ENCODE measurements at regions not wholly inside any gene's neighbourhood (a gene's known extent, or its start where the extent isn't known, plus 50 kb on each side); places are given as distances from the start of the nearest gene placed in this dataset.
A peak's percentile ranks its signal among the peaks of the same experiment; 100 is the strongest.
"Not testable (repeated sequence)": the region's sequence is repeated elsewhere in the genome, so short reads cannot be mapped to it uniquely, and the experiment has no call there.

DNA sequence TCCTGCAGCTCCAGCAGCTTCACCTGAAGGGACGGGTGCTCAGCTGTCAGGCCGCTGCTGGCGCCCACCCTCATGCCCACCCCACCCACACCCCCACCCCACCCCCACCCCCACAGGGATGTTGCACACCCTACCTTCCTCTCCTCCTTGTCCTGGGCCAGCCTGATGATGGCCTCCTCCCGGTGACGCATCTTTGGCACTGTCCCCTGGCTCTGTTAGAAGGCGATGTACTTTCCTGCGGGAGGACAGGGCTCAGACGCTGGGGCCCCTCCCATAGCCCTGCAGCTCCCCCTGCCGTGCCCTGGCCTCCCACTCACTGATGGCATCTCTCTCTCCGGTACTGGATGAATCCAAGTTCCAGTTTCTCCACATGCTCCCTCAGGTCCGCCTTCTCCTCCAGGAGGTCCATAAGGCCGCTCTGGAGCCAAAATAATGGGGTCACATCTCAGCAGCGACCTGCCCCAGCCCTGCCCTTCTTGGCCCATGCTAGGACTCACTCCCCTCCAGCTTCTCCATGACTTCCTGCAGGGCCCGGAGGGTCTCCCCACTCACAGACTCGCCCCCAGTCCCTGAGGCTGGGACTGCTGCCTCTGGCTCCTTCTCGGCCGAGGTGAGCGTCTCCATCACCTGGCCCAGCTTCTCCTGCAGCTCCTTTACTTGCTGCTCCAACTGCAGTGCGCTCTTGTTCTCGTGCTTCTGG, 55.2 kb downstream of the GOLGA8B start:
- H3K9me3 Mint-ChIP-seq; DNase-seq; POLR2A ChIA-PET; H3K4me3 Mint-ChIP-seq; H3K4me1 Mint-ChIP-seq; H3K27me3 Mint-ChIP-seq; H3K36me3 Mint-ChIP-seq (ENCODE audit: low read depth); CTCF ChIA-PET; H3K27ac Mint-ChIP-seq: not testable (repeated sequence)

DNA sequence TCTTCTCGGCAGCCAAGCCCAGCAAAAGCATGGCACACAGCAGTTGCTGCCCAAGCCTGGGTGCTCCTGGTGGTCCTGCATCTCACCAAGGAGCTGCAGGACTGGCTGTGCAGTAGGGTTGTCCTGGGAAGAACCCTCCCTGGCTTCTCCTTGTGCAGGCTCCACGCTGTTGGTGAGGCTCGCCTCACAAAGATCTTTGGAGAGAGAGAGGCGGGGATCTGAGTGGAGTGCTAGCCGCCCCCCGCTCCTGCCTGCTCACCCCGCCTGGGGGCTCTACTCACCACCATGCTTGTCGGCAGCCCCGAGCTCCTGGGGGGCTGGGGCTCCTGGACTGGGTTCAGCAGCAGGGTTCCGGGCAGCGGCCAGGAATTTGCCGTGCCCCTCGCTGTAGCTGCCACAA, 55.8 kb downstream of the GOLGA8B start:
- H3K4me1 Mint-ChIP-seq; DNase-seq; H3K27ac Mint-ChIP-seq; H3K4me3 Mint-ChIP-seq; POLR2A ChIA-PET; H3K36me3 Mint-ChIP-seq (ENCODE audit: low read depth); H3K27me3 Mint-ChIP-seq; H3K9me3 Mint-ChIP-seq; CTCF ChIA-PET: not testable (repeated sequence)

DNA sequence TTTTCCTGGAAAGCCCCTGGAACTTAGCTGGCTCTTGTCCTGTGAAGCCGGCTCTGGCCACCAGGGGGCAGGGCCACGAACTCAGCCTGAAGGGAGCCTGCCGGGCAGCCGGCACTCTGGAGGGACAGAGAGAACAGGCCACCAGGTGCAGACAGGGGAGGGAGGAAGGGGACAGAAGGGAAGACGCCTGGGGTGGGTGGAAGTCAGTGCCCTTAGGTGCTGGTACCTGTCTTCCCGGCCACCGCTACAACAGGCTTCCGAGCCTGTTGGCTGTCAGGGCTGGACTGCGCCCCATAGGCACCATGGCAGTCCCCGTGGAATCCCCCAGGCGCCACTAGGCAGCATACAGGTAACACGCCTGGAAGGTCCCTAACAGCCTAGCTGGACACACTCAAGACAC, 59.6 kb downstream of the GOLGA8B start:
- H3K9me3 Mint-ChIP-seq; CTCF ChIA-PET; H3K27ac Mint-ChIP-seq; H3K4me1 Mint-ChIP-seq; POLR2A ChIA-PET; H3K4me3 Mint-ChIP-seq; DNase-seq; H3K36me3 Mint-ChIP-seq (ENCODE audit: low read depth); H3K27me3 Mint-ChIP-seq: not testable (repeated sequence)

- POLR2A ChIA-PET, H3K27ac Mint-ChIP-seq: not testable (repeated sequence)
Observed at GRCh38 chr15:34522601-34523000, 60.9 kb downstream of the GOLGA8B start.

GRCh38 chr15:34521802-34522485, 61.5 kb downstream of the GOLGA8B start:
- H3K4me1 Mint-ChIP-seq; CTCF ChIA-PET; DNase-seq; POLR2A ChIA-PET; H3K27ac Mint-ChIP-seq; H3K27me3 Mint-ChIP-seq; H3K9me3 Mint-ChIP-seq; H3K4me3 Mint-ChIP-seq; H3K36me3 Mint-ChIP-seq (ENCODE audit: low read depth): not testable (repeated sequence)

More at GRCh38 chr15:34522601-34523000, 60.9 kb downstream of the GOLGA8B start:
- DNase-seq; H3K36me3 Mint-ChIP-seq (ENCODE audit: low read depth); CTCF ChIA-PET; H3K4me1 Mint-ChIP-seq; H3K9me3 Mint-ChIP-seq; H3K4me3 Mint-ChIP-seq; H3K27me3 Mint-ChIP-seq: not testable (repeated sequence)

GRCh38 chr15:34520566-34520965, 62.9 kb downstream of the GOLGA8B start:
- Mint-ChIP-seq H3K27me3 (peaks cover 21% of the 10 kb centered on the region), H3K9me3 (no peaks in the 10 kb centered on the region), H3K27ac (no peak overlapping the region), H3K36me3 (ENCODE audit: low read depth) (no peaks in the 10 kb centered on the region), H3K4me1 (no peaks in the 10 kb centered on the region), H3K4me3 (no peak overlapping the region)
- POLR2A ChIA-PET: no interaction called here
- no peak for DNase-seq
- CTCF ChIA-PET: no interaction called here

GRCh38 chr15:34520010-34520409, 63.4 kb downstream of the GOLGA8B start:
- H3K9me3 Mint-ChIP-seq; H3K4me1 Mint-ChIP-seq; DNase-seq; POLR2A ChIA-PET; H3K27ac Mint-ChIP-seq; H3K4me3 Mint-ChIP-seq; CTCF ChIA-PET; H3K36me3 Mint-ChIP-seq (ENCODE audit: low read depth): not testable (repeated sequence)
- H3K27me3 Mint-ChIP-seq: peaks cover 26% of the 10 kb centered on the region

- DNase-seq: no peak
- Mint-ChIP-seq H3K9me3 (no peaks in the 10 kb centered on the region), H3K27me3 (peaks cover 69% of the 10 kb centered on the region), H3K4me1 (peaks cover 23% of the 10 kb centered on the region), H3K4me3 (peak overlapping the region; percentile 63), H3K27ac (no peak overlapping the region), H3K36me3 (ENCODE audit: low read depth) (no peaks in the 10 kb centered on the region)
- CTCF ChIA-PET: no interaction called here
- POLR2A ChIA-PET: no interaction called here
Observed at GRCh38 chr15:34514251-34514670, 69.2 kb downstream of the GOLGA8B start.

DNA sequence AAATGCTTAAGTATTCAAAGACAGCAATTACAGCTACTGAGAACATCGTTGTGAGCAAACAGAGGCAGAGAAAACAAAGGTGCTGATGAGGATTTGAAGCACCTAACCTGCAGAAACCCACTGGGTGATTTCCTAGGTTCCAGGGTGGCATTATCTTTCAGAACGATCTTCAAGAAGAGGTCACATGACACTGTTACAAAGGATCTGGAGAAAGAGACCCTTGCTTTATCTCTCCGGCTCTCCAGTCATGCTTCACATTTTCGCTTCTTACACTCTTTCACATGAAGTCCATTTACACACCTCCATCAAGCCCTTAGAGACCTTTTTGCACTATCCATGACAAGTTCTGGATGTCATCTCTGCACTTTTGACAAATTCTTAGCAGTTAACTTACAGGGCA, 70.8 kb downstream of the GOLGA8B start:
- no peak overlapping the region for H3K27ac Mint-ChIP-seq
- peaks cover 23% of the 10 kb centered on the region for H3K4me1 Mint-ChIP-seq
- DNase-seq: no peak
- CTCF ChIA-PET: no interaction called here
- H3K27me3 Mint-ChIP-seq: peaks cover 78% of the 10 kb centered on the region
- H3K4me3 Mint-ChIP-seq: no peak overlapping the region
- H3K9me3 Mint-ChIP-seq: no peaks in the 10 kb centered on the region
- H3K36me3 Mint-ChIP-seq (ENCODE audit: low read depth): no peaks in the 10 kb centered on the region
- POLR2A ChIA-PET: interaction anchor here (0.6 kb wide), 1 partner anchor 429 kb away, joined by 3 read pairs; no protein-coding TSS in a partner anchor

DNA sequence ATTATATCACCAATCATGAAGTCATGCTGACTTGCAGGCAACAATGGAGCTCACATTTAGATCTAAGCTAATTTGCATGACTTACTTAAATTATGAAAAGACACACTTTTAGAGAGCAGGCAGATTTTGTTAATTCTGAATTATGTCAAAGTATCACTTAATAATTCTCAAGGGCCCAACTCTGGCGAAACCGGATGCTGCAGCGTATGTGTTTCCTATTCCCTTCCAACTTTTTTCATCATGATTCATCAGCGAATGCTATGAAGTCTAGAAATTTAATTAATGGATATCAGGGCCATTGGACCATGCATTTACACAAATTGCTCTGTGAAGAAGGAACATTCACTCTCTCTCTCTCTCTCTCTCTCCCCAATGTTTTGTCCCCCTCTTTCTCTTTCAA, 63.5 kb upstream of the GOLGA8A start:
- no peak for DNase-seq
- Mint-ChIP-seq H3K27ac (no peak overlapping the region), H3K4me1 (peaks cover 2% of the 10 kb centered on the region), H3K9me3 (no peaks in the 10 kb centered on the region), H3K4me3 (no peak overlapping the region), H3K27me3 (peaks cover 66% of the 10 kb centered on the region), H3K36me3 (ENCODE audit: low read depth) (no peaks in the 10 kb centered on the region)
- CTCF ChIA-PET: no interaction called here
- POLR2A ChIA-PET: no interaction called here

DNA sequence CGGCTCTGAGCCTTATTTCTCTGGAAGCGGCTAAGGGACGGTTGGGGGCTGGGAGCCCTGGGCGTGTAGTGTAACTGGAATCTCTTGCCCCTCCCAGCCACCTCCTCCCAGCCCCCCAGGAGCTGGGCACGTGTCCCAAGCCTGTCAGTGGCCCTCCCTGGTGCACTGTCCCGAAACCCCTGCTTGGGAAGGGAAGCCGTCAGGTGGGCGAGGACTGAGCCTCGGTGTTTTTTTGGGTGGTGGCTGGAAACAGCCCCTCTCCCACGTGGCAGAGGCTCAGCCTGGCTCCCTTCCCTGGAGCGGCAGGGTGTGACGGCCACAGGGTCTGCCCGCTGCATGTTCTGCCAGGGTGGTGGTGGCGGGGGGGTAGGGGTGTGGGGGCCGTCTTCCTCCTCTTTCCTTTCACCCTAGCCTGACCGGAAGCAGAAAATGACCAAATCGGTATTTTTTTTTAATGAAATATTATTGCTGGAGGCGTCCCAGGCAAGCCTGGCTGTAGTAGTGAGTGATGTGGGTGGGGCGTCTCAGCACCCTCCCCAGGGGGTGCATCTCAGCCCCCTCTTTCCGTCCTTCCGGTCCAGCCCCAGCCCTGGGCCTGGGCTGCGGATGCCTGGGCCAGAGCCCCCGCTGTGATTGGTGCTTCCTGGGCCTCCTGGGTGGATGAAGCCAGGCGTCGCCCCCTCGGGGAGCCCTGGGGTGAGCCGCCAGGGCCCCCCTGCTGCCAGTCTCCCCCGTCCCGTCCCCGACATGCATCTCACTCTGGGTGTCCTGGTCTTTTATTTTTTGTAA, 58.8 kb upstream of the GOLGA8A start:
- Mint-ChIP-seq H3K4me1 (peaks cover 6% of the 10 kb centered on the region), H3K9me3 (peaks cover 4% of the 10 kb centered on the region), H3K36me3 (ENCODE audit: low read depth) (peaks cover 4% of the 10 kb centered on the region), H3K4me3 (no peak overlapping the region), H3K27ac (no peak overlapping the region), H3K27me3 (peaks cover 68% of the 10 kb centered on the region)
- ChIA-PET CTCF (no interaction called here), POLR2A (no interaction called here)
- no peak for DNase-seq

DNA sequence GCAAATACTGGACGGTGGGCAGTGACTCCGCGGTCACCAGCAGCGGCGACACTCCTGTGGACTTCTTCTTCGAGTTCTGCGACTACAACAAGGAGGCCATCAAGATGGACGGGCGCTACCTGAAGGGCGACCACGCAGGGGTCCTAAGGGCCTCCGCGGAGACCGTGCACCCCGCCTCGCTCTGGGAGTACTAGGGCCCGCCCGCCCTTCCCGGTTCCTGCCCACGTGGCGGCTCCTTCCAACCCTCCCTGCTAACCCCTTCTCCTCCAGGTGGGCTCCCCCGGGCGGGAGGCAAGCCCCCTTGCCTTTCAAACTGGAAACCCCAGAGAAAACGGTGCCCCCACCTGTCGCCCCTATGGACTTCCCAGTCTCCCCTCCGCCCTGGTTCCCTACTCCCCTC, 58.1 kb upstream of the GOLGA8A start:
- DNase-seq; H3K4me1 Mint-ChIP-seq; POLR2A ChIA-PET; CTCF ChIA-PET; H3K36me3 Mint-ChIP-seq (ENCODE audit: low read depth); H3K27ac Mint-ChIP-seq: not testable (repeated sequence)
- Mint-ChIP-seq H3K27me3 (peaks cover 70% of the 10 kb centered on the region), H3K9me3 (peaks cover 10% of the 10 kb centered on the region), H3K4me3 (peak overlapping the region; percentile 22)

- peaks cover 10% of the 10 kb centered on the region for H3K9me3 Mint-ChIP-seq
- H3K27ac Mint-ChIP-seq: no peak overlapping the region
- peaks cover 10% of the 10 kb centered on the region for H3K4me1 Mint-ChIP-seq
- H3K4me3 Mint-ChIP-seq: no peak overlapping the region
- H3K36me3 Mint-ChIP-seq (ENCODE audit: low read depth): peaks cover 4% of the 10 kb centered on the region
- no peak for DNase-seq
- ChIA-PET POLR2A (no interaction called here), CTCF (no interaction called here)
- H3K27me3 Mint-ChIP-seq: peaks cover 68% of the 10 kb centered on the region
Observed at GRCh38 chr15:34494084-34494399, 56.4 kb upstream of the GOLGA8A start.
